HG03135 (cell line): ENCODE measurements at regions not wholly inside any gene's neighbourhood (a gene's known extent, or its start where the extent isn't known, plus 50 kb on each side); places are given as distances from the start of the nearest gene placed in this dataset.
A peak's percentile ranks its signal among the peaks of the same experiment; 100 is the strongest.

Experiments
- ATAC-seq: cut with Tn5 transposase; IDR thresholded peaks from one replicate; pipeline ENCODE4 v1.9.1; 2021; ENCODE audit warnings: mild to moderate bottlenecking, moderate library complexity; ENCODE audit not compliant: unreplicated experiment

- no peak for ATAC-seq
These were observed 376.3 kb downstream of the PDCD6IP start for GRCh38 chr3:34174740-34175139.

DNA sequence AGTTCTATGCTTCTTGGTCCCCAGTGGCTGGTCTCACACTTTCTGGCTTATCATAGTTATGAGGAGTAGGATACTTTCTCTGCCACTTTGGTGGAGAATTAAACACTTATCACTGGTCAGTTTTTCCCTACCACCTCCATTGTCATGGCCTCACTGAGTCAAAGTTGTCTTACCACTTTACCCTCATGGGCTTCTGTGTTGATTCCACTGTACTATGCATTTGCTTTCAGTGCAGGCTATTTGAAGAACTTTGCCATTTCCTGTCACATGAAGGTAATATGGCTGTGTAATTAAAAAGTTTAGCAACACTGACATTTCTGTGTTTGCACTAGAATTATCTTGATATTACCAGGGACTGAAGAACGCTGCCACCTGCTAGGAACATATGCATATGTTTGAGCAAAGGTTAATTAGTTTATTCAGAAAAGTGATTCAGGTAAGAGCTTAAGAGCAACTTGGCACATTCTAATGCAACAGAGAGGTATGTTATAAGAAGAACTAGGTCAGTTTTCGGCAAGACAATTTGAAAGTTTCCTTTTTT lies 377.3 kb downstream of the PDCD6IP start:
- no peak for ATAC-seq

- no peak for ATAC-seq
These were observed 378.3 kb downstream of the PDCD6IP start for GRCh38 chr3:34176723-34177122.

DNA sequence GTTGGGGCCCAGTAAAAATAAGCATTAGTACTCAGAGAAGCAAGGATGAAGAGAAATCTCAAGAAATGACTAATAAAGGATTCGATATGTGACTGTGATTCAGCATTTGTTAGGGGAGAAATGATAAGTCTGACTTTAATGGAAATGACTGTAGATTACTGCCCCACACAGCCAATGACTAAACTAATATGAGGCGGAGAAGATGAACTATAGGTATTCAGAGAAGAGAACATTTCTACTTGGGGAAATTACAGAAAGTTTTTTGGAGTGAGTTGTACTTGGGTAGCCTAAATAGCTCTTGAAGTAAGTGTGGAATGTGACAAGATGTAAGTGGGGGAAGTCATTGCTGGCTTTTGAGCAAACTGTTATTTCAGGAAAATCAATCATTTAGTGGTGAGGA lies 380.0 kb downstream of the PDCD6IP start:
- ATAC-seq, result no peak

GRCh38 chr3:34179716-34180115 lies 381.3 kb downstream of the PDCD6IP start:
- no peak for ATAC-seq

GRCh38 chr3:34180532-34180931 lies 382.1 kb downstream of the PDCD6IP start:
- ATAC-seq, result no peak

DNA sequence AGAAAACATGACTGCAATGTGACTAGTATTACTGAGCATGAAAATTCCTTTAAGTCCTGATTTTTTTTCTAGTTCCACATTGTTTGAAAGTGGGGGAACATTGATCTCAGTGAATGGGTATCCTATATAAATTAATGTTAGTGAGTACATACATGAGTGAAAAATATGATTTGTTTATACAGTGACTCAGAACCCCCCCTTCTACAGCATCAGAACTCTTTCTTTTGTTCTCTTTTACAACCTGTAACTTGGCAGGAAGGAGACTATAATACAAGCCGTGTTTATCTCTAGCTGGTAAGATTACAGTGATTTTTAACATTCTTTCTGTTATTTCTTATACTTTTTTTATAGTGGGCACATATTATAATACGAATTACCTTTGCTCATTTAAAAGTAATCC lies 384.7 kb downstream of the PDCD6IP start:
- no peak for ATAC-seq

- ATAC-seq, result no peak
These were observed 385.3 kb downstream of the PDCD6IP start for GRCh38 chr3:34183611-34184340.

- ATAC-seq, result no peak
These were observed 386.9 kb downstream of the PDCD6IP start for GRCh38 chr3:34185301-34185700.

DNA sequence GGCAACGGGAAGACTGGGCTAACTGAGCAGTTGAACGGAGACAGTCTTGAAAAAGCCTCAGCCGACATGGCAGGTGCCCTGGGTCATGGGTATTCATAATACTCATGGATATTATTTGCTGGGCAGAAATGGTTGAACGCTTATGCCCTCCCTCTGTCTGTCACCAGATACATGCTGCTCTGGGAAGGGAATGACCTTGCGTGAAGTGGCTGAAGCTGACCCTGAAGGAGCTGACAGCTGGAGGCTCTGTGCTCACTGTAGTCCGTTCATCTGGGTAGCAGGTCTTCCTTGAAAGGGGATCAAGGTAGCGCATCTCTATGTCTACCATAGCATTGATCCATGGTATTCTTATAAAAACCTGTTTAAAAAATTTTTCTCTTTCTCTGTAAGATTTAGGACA lies 390.7 kb downstream of the PDCD6IP start:
- no peak for ATAC-seq

GRCh38 chr3:34196914-34197313 lies 398.5 kb downstream of the PDCD6IP start:
- no peak for ATAC-seq

GRCh38 chr3:34198309-34198708 lies 399.9 kb downstream of the PDCD6IP start:
- no peak for ATAC-seq

- ATAC-seq, result peak; percentile 79
These were observed 402.1 kb downstream of the PDCD6IP start for GRCh38 chr3:34200576-34200975.

- no peak for ATAC-seq
These were observed 404.5 kb downstream of the PDCD6IP start for GRCh38 chr3:34202975-34203374.

GRCh38 chr3:34203386-34203785 lies 405.0 kb downstream of the PDCD6IP start:
- no peak for ATAC-seq

GRCh38 chr3:34207002-34207401 lies 408.6 kb downstream of the PDCD6IP start:
- ATAC-seq, result no peak

GRCh38 chr3:34207806-34208205 lies 409.4 kb downstream of the PDCD6IP start:
- ATAC-seq, result no peak

DNA sequence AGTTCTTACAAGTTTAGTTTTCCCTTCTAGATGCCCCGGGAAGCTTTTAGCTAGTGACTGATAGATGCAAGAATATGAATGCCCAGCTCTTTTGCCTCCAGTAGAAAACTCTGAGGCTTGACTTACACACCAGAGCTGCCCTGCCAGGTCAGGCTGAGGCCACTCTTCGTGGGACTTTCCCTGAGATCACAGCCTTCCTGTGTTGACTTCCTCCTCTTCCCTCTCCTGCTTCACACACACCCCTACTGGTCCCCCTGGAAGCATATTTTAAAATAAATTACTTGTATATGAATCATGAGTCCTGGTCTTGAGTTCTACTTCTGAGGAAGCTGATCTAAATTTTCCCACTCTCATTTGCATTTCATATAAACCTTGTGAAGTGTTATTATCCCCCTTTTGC lies 413.7 kb downstream of the PDCD6IP start:
- no peak for ATAC-seq

- no peak for ATAC-seq
These were observed 414.2 kb downstream of the PDCD6IP start for GRCh38 chr3:34212656-34213055.

DNA sequence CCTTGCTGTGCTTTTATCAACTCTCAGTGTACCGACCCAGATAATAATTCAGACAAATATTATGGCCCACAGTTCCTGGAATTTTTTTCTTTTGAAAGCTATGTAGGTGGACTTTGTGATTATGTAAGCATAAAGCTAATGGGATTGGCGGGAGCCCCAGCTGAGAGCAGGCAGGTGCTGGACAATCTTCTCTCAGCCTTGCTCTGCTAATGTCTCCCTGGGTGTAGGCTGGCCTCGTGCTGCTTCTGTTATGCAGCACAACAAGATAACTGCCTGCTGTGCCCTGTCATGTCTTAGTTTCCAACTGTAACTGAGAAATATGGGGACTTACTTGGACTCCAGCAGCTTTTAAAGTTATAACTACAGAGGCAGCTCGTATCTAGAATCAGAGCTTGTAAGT lies 415.0 kb downstream of the PDCD6IP start:
- no peak for ATAC-seq

DNA sequence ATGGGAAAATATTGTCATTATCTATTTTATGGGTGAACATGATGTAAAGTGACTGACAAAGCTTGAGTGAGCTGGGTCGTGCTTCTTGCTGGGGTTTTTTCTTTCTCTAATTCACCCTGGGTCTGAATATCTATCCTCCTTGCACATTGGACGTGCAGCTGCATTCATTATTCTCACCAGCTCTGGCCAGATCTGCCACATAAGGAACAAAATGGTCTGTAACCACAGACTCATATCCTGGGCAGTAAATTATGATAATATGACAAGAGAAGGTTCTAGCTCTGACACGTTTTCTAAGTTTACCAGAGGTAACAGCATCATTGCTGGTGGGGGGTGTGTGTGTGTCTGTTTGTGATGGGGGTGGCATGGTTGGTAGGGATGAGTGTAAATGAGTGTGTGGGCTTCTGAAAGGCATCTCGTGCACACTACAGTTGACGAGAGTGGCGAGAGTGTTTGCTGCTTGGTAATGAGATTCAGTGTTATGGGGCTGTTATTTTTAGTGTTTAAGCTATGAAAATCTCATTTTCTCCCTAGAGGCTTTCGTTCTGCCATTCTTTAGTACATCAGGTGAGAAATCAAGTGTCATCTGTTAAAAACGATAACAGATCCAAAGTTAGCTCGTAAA lies 418.4 kb downstream of the PDCD6IP start:
- ATAC-seq, result no peak

DNA sequence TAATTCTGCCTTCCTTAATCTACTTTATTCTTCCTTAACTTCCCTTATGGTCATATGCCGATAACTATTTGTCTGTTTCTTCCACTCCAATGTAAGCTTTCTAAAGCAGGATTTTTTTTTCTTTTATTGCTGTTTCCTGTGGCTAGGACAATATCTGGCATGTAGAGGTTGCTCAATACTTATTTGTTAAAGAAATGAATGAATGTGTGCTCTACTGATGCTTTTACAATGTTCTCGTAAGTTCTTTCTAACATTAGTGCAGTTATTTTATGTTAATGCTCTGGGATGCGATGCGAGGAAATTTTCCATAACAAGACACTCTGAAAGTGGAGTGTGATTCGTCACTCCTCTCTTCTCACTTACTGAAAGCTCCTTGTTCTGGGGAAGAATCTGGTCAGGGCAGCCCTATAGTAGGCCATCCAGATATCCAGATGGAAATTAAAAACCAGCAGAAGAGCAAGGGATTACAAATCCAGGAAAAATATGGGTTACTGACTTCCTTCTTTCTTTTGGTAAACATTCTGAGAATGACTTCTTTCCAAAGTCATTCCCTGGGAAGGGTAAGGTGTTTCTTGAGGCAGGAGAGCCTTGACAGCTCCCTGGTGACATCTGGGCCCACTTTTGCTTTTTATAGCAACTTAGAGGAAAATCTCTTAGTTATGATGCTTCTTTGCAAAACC lies 420.4 kb downstream of the PDCD6IP start:
- ATAC-seq, result no peak
